ENCODE measurements at regions not wholly inside any gene's neighbourhood (a gene's known extent, or its start where the extent isn't known, plus 50 kb on each side); places are given as distances from the start of the nearest gene placed in this dataset.

- Mint-ChIP-seq H3K27ac (peak overlapping the region; percentile 17), H3K4me3 (ENCODE audit: low read depth) (no peak overlapping the region)
- no peak for TF ChIP-seq CTCF (IDR thresholded peaks at IDR 0.05; ENCODE audit: unreplicated experiment)
Observed at GRCh38 chr2:2542966-2543611, 212.0 kb upstream of the MYT1L start.

DNA sequence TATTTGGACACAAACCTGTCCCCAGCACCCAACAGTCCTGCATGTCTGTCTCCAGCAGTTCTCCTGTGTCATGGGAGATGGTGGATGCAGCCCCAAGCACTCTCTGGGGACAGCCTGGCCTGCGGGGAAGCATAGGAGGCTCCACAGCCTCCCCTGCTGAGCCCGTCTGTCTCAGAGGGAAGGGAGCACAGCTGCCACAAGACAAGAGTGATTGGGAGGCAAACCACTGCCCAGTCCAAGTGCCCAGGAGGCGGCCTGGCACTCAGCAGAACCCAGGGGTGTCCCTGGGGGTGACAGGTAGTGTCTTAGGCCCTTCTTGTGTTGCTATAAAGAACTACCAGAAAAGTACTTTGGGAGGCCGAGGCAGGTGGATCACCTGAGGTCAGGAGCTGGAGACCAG is 211.2 kb upstream of the MYT1L start:
- no peak overlapping the region for H3K4me3 Mint-ChIP-seq (ENCODE audit: low read depth)
- no peaks in the 10 kb centered on the region for H3K36me3 Mint-ChIP-seq (ENCODE audit: insufficient read depth)
- no peak for DNase-seq (ENCODE audit: low spot score, unreplicated experiment)
- no peaks in the 10 kb centered on the region for H3K9me3 Mint-ChIP-seq (ENCODE audit: low read depth)
- H3K27ac Mint-ChIP-seq: no peak overlapping the region
- H3K4me1 Mint-ChIP-seq (ENCODE audit: low read depth): peaks cover 3% of the 10 kb centered on the region
- no peak for TF ChIP-seq CTCF (IDR thresholded peaks at IDR 0.05; ENCODE audit: unreplicated experiment)
- H3K27me3 Mint-ChIP-seq: peaks cover 18% of the 10 kb centered on the region

More at GRCh38 chr2:2542966-2543611, 212.0 kb upstream of the MYT1L start:
- Mint-ChIP-seq H3K4me1 (ENCODE audit: low read depth) (peaks cover 3% of the 10 kb centered on the region), H3K27me3 (peaks cover 15% of the 10 kb centered on the region), H3K36me3 (ENCODE audit: insufficient read depth) (no peaks in the 10 kb centered on the region), H3K9me3 (ENCODE audit: low read depth) (no peaks in the 10 kb centered on the region)
- DNase-seq (ENCODE audit: low spot score, unreplicated experiment): no peak

- no peak for DNase-seq (ENCODE audit: low spot score, unreplicated experiment)
- H3K4me1 Mint-ChIP-seq (ENCODE audit: low read depth): peaks cover 3% of the 10 kb centered on the region
- peaks cover 24% of the 10 kb centered on the region for H3K27me3 Mint-ChIP-seq
- H3K4me3 Mint-ChIP-seq (ENCODE audit: low read depth): no peak overlapping the region
- TF ChIP-seq CTCF (IDR thresholded peaks at IDR 0.05; ENCODE audit: unreplicated experiment): no peak
- H3K36me3 Mint-ChIP-seq (ENCODE audit: insufficient read depth): no peaks in the 10 kb centered on the region
- H3K27ac Mint-ChIP-seq: no peak overlapping the region
- H3K9me3 Mint-ChIP-seq (ENCODE audit: low read depth): no peaks in the 10 kb centered on the region
Observed at GRCh38 chr2:2540406-2540805, 209.3 kb upstream of the MYT1L start.

DNA sequence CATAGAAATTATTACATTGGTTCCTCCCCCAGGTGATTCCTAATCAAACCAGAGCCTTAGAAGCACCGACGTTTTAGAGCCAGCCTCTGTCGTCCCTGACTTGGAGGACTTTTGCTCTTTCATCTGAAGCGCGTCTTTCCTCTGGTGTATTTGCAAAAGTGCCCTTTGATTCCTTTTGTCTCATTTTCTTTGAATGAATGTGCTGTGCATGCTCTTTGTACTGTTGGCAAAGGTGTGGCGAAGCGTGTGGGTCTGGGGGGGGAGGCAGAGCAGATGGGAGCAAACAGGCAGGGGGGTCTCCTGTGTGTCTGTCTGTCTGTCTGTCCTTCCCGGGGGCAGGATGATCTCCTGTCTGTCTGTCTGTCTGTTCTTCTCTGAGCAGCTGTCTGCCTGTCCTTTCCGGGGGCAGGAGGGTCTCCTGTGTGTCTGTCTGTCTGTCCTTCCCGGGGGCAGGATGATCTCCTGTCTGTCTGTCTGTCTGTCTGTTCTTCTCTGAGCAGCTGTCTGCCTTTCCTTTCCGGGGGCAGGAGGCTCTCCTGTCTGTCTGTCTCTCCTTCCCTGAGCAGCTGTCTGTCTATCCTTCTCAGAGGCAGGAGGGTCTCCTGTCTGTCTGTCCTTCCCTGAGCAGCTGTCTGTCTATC is 205.5 kb upstream of the MYT1L start:
- Mint-ChIP-seq H3K36me3 (ENCODE audit: insufficient read depth) (no peaks in the 10 kb centered on the region), H3K27ac (peak overlapping the region; percentile 2), H3K27me3 (peaks cover 27% of the 10 kb centered on the region), H3K4me1 (ENCODE audit: low read depth) (no peaks in the 10 kb centered on the region), H3K9me3 (ENCODE audit: low read depth) (no peaks in the 10 kb centered on the region), H3K4me3 (ENCODE audit: low read depth) (no peak overlapping the region)
- DNase-seq (ENCODE audit: low spot score, unreplicated experiment): no peak
- no peak for TF ChIP-seq CTCF (IDR thresholded peaks at IDR 0.05; ENCODE audit: unreplicated experiment)

DNA sequence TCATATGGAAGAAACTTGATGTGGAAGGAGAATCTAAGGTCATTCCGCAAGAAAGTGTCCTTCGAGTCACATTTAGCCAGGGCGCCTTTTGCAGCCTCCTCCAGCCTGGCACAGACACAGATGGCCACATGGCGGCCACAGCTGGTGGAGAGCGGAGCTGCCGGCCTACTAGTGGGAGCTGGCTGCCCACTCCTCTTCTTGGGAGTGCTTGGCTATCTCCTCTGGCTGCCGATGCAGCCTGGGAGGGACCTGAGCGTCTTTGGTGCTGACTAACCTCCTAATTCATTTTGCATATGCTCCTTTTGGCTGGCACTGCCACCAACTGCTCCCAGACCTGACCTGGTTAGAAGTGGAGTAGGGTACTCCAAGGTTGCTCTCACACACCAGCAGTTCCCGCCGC is 199.3 kb upstream of the MYT1L start:
- Mint-ChIP-seq H3K36me3 (ENCODE audit: insufficient read depth) (no peaks in the 10 kb centered on the region), H3K4me3 (ENCODE audit: low read depth) (no peak overlapping the region), H3K27ac (no peak overlapping the region), H3K9me3 (ENCODE audit: low read depth) (no peaks in the 10 kb centered on the region), H3K4me1 (ENCODE audit: low read depth) (peaks cover 4% of the 10 kb centered on the region), H3K27me3 (peaks cover 19% of the 10 kb centered on the region)
- no peak for TF ChIP-seq CTCF (IDR thresholded peaks at IDR 0.05; ENCODE audit: unreplicated experiment)
- no peak for DNase-seq (ENCODE audit: low spot score, unreplicated experiment)

Data from progenitor cell of endocrine pancreas (in vitro differentiated cells).